K562 (cell line): ENCODE measurements at regions not wholly inside any gene's neighbourhood (a gene's known extent, or its start where the extent isn't known, plus 50 kb on each side); places are given as distances from the start of the nearest gene placed in this dataset.
A peak's percentile ranks its signal among the peaks of the same experiment; 100 is the strongest.

Experiments used
- CBX3 ChIP-seq, 2 experiments: IDR thresholded peaks; 1 replicate in 1 of 2; 2 replicates in 1 of 2; pipeline ENCODE4 v1.6.1; 2012; ENCODE audit warnings: inconsistent platforms in 2 of 2, low read length in 2 of 2, borderline replicate concordance in 1 of 2, control low read depth in 1 of 2
- CEBPB ChIP-seq: fragments of 450-650 bp; IDR thresholded peaks from 2 replicates; pipeline ENCODE4 v1.6.1; 2016; ENCODE audit warnings: missing genetic modification characterization, missing compliant biosample characterization
- CREB5 ChIP-seq: fragments of 250-450 bp; sonication (Bioruptor Pico); IDR thresholded peaks from 2 replicates; pipeline ENCODE4 v1.5.0; 2020; ENCODE audit warnings: mild to moderate bottlenecking
- CREBBP ChIP-seq: IDR thresholded peaks from one replicate; pipeline ENCODE4 v1.6.1; 2012; ENCODE audit warnings: low read depth, mild to moderate bottlenecking, control low read depth, inconsistent platforms, low read length
- DMBX1 ChIP-seq: fragments of 250-450 bp; sonication (Bioruptor Pico); IDR thresholded peaks from 2 replicates; pipeline ENCODE4 v1.8.0; 2022; ENCODE audit warnings: inconsistent platforms, mild to moderate bottlenecking, moderate library complexity, borderline replicate concordance
- ETV1 ChIP-seq: fragments of 450-650 bp; conservative IDR thresholded peaks from 2 replicates; pipeline ENCODE4 v1.6.1; 2016; ENCODE audit warnings: missing genetic modification characterization, control low read depth, low read depth, missing compliant biosample characterization
- ETV5 ChIP-seq: sonication (generic); formaldehyde crosslinking; IDR thresholded peaks from 2 replicates; pipeline ENCODE4 v1.4.0; 2020; ENCODE audit warnings: low read depth, mild to moderate bottlenecking, missing genetic modification reagents
- GATAD2A ChIP-seq: fragments of 450-650 bp; IDR thresholded peaks from 2 replicates; pipeline ENCODE4 v1.6.1; 2017
- HDAC2 ChIP-seq: fragments of 450-650 bp; IDR thresholded peaks from 2 replicates; pipeline ENCODE4 v1.6.1; 2016; ENCODE audit warnings: mild to moderate bottlenecking
- KLF1 ChIP-seq: fragments of 450-650 bp; IDR thresholded peaks from 2 replicates; pipeline ENCODE4 v1.6.1; 2016; ENCODE audit warnings: missing genetic modification characterization, missing compliant biosample characterization
- MEIS2 ChIP-seq: fragments of 450-650 bp; IDR thresholded peaks from 2 replicates; pipeline ENCODE4 v1.6.1; 2014; ENCODE audit warnings: mild to moderate bottlenecking; ENCODE audit not compliant: partially characterized antibody
- NFXL1 ChIP-seq: fragments of 450-650 bp; formaldehyde crosslinking; IDR thresholded peaks from 2 replicates; pipeline ENCODE4 v1.4.0; 2021; ENCODE audit warnings: mild to moderate bottlenecking
- POLR2AphosphoS5 ChIP-seq: IDR thresholded peaks from 2 replicates; pipeline ENCODE4 v1.6.1; 2011; ENCODE audit warnings: mild to moderate bottlenecking, low read depth, low read length, moderate library complexity; ENCODE audit not compliant: control insufficient read depth, insufficient read depth
- RBM39 ChIP-seq: fragments of 200-400 bp; formaldehyde crosslinking; optimal IDR thresholded peaks from 2 replicates; pipeline ENCODE3; 2018; ENCODE audit warnings: low read depth, low read length
- RFX7 ChIP-seq: fragments of 250-450 bp; sonication (Bioruptor Pico); IDR thresholded peaks from 2 replicates; pipeline ENCODE4 v1.5.1; 2021; ENCODE audit warnings: mild to moderate bottlenecking
- SMC3 ChIP-seq: conservative IDR thresholded peaks from 2 replicates; pipeline ENCODE4 v1.6.1; 2011; ENCODE audit warnings: low read depth, low read length, improper control_type of control experiment; ENCODE audit not compliant: insufficient read depth
- TEAD4 ChIP-seq, 2 experiments: sonication (generic) in 1 of 2; formaldehyde crosslinking in 1 of 2; IDR thresholded peaks; 2 replicates each; pipeline versions ENCODE4 v1.6.1 to v1.8.0; 2012 to 2022; ENCODE audit warnings: borderline replicate concordance in 1 of 2, inconsistent platforms in 1 of 2, low read length in 1 of 2, mild to moderate bottlenecking in 1 of 2, missing genetic modification reagents in 1 of 2
- TSHZ1 ChIP-seq: fragments of 250-450 bp; sonication (Bioruptor Pico); IDR thresholded peaks from 2 replicates; pipeline ENCODE4 v1.4.0; 2020; ENCODE audit warnings: mild to moderate bottlenecking, moderate library complexity
- WHSC1 ChIP-seq: IDR thresholded peaks from one replicate; pipeline ENCODE4 v1.6.1; 2012; ENCODE audit warnings: low read length, control low read depth, inconsistent platforms
- ZBTB5 ChIP-seq: fragments of 450-650 bp; IDR thresholded peaks from 2 replicates; pipeline ENCODE4 v1.6.1; 2017; ENCODE audit warnings: antibody characterized with exemption
- ZFX ChIP-seq: sonication (generic); formaldehyde crosslinking; IDR thresholded peaks from 2 replicates; pipeline ENCODE4 v1.8.0; 2022; ENCODE audit warnings: mild to moderate bottlenecking, missing genetic modification reagents, moderate library complexity
- ZNF124 ChIP-seq: sonication (generic); formaldehyde crosslinking; IDR thresholded peaks from 2 replicates; pipeline ENCODE4 v1.8.1; 2022; ENCODE audit warnings: missing genetic modification reagents
- ZNF140 ChIP-seq: fragments of 250-450 bp; sonication (Bioruptor Pico); IDR thresholded peaks from 2 replicates; pipeline ENCODE4 v1.8.0; 2021; ENCODE audit warnings: moderate library complexity, mild to moderate bottlenecking, inconsistent platforms
- ZNF23 ChIP-seq: fragments of 250-450 bp; sonication (Bioruptor Pico); IDR thresholded peaks from 2 replicates; pipeline ENCODE4 v1.4.0; 2020; ENCODE audit warnings: mild to moderate bottlenecking
- ZNF75A ChIP-seq: fragments of 450-650 bp; formaldehyde crosslinking; IDR thresholded peaks from 2 replicates; pipeline ENCODE4 v1.4.0; 2020; ENCODE audit warnings: mild to moderate bottlenecking

- TF ChIP-seq GATAD2A (no peak), ZNF23 (no peak), ZFX (CRISPR knock-in tag) (no peak), KLF1 (tag) (no peak), TEAD4 (IDR thresholded peaks at IDR 0.05; ENCODE audit: low read length) (peak; percentile 68), TEAD4 (CRISPR knock-in tag; IDR thresholded peaks at IDR 0.05; ENCODE audit: borderline replicate concordance) (no peak), ZNF75A (no peak), ZNF140 (CRISPR knock-in tag) (no peak), MEIS2 (no peak), CREBBP (no peak), NFXL1 (CRISPR knock-in tag) (no peak), ZBTB5 (no peak), HDAC2 (no peak), CREB5 (CRISPR knock-in tag) (no peak), WHSC1 (no peak), TSHZ1 (CRISPR knock-in tag) (no peak), DMBX1 (CRISPR knock-in tag) (no peak), ETV1 (tag) (peak; percentile 35; the same call in 1 of the 2 replicates), ZNF124 (CRISPR knock-in tag) (no peak), CEBPB (tag) (no peak), SMC3 (no peak), RFX7 (CRISPR knock-in tag) (no peak), POLR2AphosphoS5 (no peak), CBX3 (IDR thresholded peaks at IDR 0.05; ENCODE audit: borderline replicate concordance in 1 of 2, low read length in 2 of 2) (no peak), RBM39 (no peak), ETV5 (peak; percentile 88)
Measured at GRCh38 chr12:123034022-123034541, 53.6 kb downstream of the ARL6IP4 start (continued).
